ENCODE measurements at regions not wholly inside any gene's neighbourhood (a gene's known extent, or its start where the extent isn't known, plus 50 kb on each side); places are given as distances from the start of the nearest gene placed in this dataset.

- no peak for DNase-seq (ENCODE audit: low spot score)
- TF ChIP-seq HNF4A (conservative IDR thresholded peaks at IDR 0.05) (no peak), RXRA (IDR thresholded peaks at IDR 0.05) (no peak), FOXA1 (IDR thresholded peaks at IDR 0.05) (no peak), NR2F2 (IDR thresholded peaks at IDR 0.05) (no peak), SP1 (IDR thresholded peaks at IDR 0.05) (no peak), ATF3 (IDR thresholded peaks at IDR 0.05) (no peak), JUND (IDR thresholded peaks at IDR 0.05) (no peak), ZBTB33 (IDR thresholded peaks at IDR 0.05) (no peak), FOXA2 (IDR thresholded peaks at IDR 0.05) (no peak), EGR1 (IDR thresholded peaks at IDR 0.05; ENCODE audit: low read depth in 2 of 2) (no peak), MAX (IDR thresholded peaks at IDR 0.05) (no peak), TAF1 (conservative IDR thresholded peaks at IDR 0.05) (no peak), GABPA (IDR thresholded peaks at IDR 0.05 in 1 of 2, conservative IDR thresholded peaks at IDR 0.05 in 1 of 2) (no peak), CTCF (IDR thresholded peaks at IDR 0.05; ENCODE audit: low read depth, low read length, missing input control) (no peak), HNF4G (IDR thresholded peaks at IDR 0.05) (no peak), REST (IDR thresholded peaks at IDR 0.05) (no peak), RAD21 (IDR thresholded peaks at IDR 0.05) (no peak), YY1 (IDR thresholded peaks at IDR 0.05) (no peak)
- no peak overlapping the region for H3K4me3 ChIP-seq (ENCODE audit: low read depth in 1 of 3, low read length in 3 of 3)
- 38% methylated on average over 1 of the region's 1 CpG for WGBS
- peaks cover 0 to 4% (median 0%) of the 10 kb centered on the region in 4 donors for H3K4me1 ChIP-seq (ENCODE audit: control insufficient read depth in 4 of 4, insufficient read depth in 4 of 4, low read length in 3 of 4)
- H3K27me3 ChIP-seq (ENCODE audit: control insufficient read depth in 4 of 4, insufficient read depth in 4 of 4, low read length in 3 of 4) = no peaks in the 10 kb centered on the region
- peak overlapping the region in 1 of 2 donors; percentile 35 for H3K27ac ChIP-seq (ENCODE audit: low read depth in 1 of 2, low read length in 2 of 2)
- H3K36me3 ChIP-seq (ENCODE audit: control insufficient read depth in 4 of 4, insufficient read depth in 3 of 4, low read depth in 1 of 4, low read length in 3 of 4) = no peaks in the 10 kb centered on the region
- H3K9me3 ChIP-seq (ENCODE audit: control insufficient read depth in 4 of 4, low read length in 3 of 4) = no peaks in the 10 kb centered on the region
- no peak overlapping the region for H3K9ac ChIP-seq (ENCODE audit: low read depth in 1 of 2, low read length in 2 of 2)
Observed at GRCh38 chrX:77088233-77088632, 359.0 kb upstream of the FGF16 start.

Measured in liver (tissue), 8 donors.